HG02588 (cell line): ENCODE measurements at regions not wholly inside any gene's neighbourhood (a gene's known extent, or its start where the extent isn't known, plus 50 kb on each side); places are given as distances from the start of the nearest gene placed in this dataset.

Experiments
- ATAC-seq: cut with Tn5 transposase; IDR thresholded peaks from one replicate; pipeline ENCODE4 v1.9.1; 2021; ENCODE audit warnings: mild to moderate bottlenecking, moderate library complexity; ENCODE audit not compliant: unreplicated experiment

DNA sequence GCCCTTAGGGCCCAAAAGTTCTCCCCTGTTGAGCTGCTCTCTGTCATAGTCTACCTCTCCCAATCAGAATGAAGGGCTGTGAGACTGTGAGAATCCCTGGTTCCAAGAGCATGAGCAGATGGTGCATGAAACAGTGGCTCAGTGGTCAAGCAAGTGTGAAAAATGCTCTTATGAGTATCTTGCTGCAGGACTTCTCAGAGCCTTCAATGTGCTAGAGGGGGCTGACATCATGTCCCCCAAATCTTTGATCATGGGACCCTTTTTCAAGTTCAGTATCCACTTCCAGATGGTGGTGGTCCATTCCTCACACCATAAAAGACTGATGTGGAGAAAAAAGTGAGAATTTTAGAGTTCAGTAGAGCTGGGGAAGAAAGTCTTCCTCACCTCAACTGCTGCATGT is 265.3 kb upstream of the HABP2 start:
- no peak for ATAC-seq

DNA sequence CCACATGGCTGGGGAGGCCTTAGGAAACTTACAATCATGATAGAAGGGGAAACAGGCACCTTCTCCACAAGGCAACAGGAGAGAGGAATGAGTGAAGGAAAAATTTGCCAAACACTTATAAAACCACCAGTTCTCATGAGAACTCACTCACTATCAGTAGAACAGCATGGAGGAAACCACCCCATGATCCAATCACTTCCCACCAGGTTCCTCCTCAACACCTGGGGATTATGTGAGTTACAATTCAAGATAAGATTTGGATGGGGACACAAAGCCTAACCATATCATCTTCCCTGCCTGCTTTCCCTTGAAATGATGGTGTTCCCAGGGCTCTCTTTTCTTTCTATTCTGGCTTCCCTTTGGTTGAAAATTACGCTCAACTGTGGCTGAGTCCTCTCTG is 262.7 kb upstream of the HABP2 start:
- ATAC-seq = no peak

DNA sequence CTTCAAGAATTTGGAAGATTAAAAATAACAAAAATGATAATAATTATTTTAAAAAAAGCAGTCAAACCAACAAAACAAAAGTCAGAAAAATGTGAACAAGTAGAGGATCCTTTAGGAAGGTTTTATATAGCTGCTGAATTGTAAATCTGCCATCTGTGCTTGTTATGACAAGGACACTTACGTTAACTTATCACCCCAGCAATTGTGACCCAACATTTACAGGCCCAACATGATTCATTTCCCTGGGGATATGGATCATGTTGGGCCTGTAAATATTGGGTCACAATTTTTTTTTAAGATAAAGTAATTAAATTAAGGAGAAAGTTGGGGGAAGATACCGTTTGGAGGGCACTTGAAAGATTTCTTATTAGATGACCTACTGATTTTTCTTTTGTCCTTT is 261.4 kb upstream of the HABP2 start:
- no peak for ATAC-seq

DNA sequence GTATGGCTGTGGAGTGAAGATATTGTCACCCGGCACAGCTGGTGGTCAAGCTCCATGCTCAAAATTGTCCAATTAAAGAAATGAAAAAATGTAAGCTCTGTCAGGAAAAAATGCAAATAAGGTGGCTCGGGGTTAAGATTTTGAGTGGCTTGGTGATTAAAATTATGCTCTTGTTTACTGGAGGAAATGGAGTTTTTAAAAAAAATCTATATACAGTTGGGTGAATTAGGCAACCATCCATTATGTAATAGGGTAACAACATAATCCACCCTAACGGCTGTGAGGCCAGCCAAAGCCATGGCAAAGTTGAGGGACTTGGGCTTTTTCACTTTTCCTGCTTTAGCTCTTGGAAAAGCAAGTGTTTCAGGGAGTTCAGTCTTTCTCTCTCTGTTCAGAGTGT is 260.8 kb upstream of the HABP2 start:
- ATAC-seq = no peak

DNA sequence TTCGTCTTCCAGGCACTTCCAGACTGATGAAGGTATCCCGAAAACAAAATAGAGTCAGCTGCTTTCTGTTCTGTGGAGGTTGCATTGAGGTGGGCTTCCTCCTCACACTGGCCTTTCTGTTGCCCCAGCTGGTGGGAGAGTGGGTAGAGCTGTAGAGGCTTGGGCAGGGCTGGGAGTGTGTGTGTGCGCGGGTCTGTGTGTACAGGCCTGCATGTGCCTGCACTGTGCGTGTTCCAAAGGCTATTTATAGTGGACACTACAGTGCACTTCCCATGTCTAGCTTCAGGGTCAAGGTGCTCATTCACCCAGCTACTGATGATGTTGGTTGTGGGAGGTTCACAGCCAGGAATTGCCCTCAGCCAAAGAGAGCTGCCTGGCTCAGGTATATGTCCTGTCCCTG is 260.1 kb upstream of the HABP2 start:
- ATAC-seq = no peak

DNA sequence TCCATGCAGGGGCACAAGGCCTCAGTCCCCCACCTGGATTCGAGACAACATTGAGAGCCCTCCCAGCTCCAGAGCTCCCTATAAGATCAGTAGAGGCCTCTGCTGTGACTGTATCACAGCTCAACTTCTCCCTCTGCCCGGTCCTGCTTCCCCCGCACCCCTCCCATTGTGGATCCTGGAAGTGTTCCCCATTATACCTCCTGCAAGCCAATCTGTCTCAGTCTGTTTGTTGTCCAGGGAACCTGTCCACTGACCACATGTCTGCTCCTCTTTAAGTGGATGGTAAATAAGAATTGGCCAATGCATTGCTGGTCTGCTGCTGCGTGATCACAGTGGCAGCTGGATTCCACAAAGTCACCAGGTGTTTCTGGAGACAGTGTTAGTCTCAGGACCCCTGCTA is 259.7 kb upstream of the HABP2 start:
- no peak for ATAC-seq

DNA sequence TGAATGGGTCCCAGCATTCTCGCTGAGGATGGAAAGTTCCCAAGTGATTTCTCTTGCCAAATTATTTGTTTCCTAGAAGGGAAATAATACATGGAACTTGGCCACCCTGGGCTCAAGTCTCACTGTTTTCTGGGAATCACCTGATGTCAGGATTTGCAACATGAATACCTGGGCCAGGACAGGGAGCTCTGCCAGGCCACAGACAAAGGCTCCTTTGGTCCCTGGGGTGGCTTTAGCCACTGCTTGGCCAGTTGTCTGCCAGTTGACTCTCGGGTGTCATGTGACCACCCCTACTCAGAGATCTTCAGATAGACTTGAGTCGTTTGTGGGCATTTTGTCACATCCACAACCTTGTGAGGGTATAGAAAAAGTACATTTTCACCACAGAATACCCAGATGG is 258.0 kb upstream of the HABP2 start:
- ATAC-seq = no peak

DNA sequence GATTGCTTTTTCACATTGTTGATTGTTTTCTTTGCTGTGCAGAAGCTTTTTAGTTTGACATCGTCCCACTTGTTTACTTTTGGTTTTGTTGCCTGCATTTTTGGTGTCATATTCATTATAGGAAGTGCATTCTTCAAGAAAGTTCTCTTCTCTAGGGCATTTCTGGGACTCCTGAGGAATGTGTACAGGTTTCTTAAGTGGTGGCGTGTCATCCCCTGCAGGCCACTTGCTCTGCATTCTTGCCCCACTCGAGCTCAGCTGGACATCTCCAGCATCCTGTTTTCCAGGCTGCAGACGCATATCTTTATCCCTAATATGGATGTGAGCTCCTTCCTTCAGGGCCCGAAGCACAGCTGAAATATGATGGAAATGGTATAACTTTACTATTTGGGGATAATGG is 255.6 kb upstream of the HABP2 start:
- no peak for ATAC-seq

DNA sequence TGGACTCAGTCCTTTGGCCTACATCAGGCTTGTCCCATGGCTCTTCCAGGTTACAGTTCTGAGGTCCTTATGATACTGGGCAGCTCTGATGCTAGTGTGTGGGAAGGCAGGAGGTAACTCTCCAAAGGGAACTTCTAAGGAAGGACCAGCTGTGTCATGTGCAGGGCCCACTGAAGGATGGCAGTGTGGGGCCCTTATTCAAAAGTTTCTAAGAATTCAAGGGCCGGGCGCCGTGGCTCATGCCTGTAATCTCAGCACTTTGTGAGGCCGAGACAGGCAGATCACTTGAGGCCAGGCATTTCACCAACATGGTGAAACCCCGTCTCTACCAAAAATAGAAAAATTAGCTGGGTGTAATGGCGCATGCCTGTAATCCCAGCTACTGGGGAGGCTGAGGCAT is 254.2 kb upstream of the HABP2 start:
- ATAC-seq = no peak

DNA sequence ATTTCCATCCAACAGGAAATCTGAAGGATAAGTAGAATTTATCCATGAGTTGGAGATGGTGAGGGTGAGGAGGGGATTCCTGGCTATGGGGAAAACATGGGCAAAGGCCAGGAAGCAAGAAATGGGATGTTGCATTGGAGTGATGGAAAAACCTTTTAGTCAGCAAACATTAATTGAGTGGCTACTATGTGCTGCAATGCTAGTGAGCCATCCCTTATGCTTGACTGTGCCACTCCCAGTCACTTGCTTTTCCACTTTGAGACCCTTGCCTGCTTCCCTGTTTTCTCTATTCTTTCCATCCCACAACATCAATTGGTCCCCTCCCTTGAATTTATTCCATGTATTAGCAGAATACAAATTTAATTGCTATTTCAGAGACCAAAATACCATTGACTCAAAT is 252.7 kb upstream of the HABP2 start:
- no peak for ATAC-seq

DNA sequence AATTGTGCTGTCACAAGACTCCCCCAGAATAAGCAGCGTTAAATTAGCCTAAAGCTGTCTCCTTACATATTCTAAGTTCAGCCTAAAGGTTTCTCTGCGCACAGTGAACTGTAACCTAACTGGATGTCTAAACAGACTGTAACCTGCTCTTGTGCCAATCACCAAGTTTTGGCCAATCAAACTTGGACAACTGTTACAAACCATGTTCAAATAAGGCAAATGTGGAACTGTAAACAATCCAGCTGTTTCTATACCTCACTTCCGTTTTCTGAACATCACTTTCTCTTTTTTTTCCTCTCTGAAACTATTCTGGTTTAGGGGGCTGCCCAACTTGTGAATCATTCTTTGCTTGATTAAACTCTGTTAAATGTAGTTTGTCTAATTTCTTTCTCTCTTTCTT is 252.2 kb upstream of the HABP2 start:
- ATAC-seq = no peak

DNA sequence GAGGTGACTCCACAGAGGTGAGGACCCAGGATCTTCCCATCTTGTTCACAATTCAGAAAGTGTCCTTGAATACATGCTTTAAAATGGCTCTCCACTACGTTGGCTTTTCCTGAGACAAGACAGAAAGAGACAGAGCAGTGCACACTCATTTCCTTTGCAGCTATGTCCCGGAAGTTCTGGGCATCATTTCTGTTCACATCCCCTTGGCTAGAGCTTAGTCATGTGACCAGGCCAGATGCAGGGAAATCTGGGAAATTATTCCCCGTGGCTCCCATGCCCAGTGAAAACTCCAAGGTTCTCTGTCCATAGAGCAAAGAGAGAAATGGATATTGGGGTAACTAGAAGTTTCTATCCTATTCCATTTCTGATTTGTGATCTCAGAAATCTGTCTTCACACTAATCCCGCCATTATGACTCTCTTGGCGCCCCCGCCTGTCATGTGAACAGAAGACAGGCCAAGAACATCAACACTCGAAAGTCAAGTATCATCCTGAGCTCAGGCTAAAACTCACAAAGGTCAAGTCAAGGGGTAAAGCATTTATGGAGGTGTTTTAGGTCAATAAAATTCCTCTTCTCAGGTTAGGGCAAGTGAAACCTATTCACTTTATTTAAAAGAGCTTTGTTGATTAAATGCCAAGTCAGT is 251.4 kb upstream of the HABP2 start:
- ATAC-seq = no peak

DNA sequence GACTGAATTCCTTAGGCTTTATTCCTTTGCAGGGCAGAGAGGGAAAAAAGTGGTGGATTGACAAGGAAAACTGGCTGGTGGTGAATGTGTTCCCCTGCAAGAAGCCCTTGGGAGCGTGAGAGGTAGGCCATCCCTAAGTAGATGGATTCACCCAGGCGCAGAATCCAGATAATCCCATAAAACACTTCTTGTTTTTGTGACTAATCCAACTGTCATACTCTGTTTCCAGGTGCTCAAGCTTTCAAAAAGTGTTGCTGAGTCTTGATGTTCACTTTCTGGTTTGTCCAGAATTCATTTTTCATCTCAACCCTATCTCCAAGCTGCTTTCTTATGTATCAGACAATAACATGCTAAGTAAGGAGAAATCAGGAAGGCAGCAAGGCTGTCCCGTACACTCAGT is 250.8 kb upstream of the HABP2 start:
- ATAC-seq = no peak

DNA sequence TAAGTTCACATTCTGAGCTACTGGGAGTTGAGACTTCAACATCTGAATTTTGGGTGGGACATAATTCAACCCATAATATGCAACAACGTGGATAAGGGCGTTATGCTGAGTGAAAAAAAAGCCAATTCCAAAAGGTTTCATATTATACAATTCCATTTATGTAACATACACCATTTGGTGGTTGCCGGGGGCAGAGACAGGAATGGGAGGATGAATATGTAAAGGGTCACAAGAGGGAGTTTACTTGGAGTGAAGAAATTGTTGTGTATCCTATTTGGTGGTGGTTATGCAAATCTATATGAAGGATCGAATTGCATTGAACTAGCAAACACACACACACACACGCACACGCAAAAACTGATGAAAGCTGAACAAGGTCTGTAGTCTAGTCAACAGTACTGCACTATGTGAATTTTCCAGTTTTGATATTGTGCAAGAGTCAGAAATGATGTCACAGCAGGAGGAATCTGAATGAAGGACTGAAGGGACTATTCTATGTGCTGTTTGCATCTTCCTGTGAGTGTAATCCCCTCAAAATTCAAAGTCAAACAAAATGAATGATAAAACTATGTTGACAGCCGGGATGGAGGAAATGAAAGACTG is 249.2 kb upstream of the HABP2 start:
- no peak for ATAC-seq

DNA sequence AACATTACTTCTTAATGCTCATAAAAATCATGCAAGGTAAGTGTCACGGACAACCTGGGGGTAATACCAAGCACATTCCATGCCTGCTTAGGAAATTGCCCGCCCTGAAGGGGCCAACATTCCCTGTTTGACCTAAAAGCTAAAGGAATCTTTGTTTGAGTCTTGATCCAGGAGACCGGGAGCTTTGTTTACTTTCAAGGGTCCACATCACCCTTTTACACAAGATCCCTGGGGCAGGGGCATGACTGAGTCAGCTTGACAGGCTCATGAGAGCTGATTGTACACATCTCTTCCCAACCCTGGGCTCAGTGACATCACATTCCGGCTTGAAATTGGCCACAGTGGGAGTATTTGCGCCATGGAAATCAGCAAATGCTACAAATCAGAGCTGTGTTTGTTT is 248.1 kb upstream of the HABP2 start:
- no peak for ATAC-seq

DNA sequence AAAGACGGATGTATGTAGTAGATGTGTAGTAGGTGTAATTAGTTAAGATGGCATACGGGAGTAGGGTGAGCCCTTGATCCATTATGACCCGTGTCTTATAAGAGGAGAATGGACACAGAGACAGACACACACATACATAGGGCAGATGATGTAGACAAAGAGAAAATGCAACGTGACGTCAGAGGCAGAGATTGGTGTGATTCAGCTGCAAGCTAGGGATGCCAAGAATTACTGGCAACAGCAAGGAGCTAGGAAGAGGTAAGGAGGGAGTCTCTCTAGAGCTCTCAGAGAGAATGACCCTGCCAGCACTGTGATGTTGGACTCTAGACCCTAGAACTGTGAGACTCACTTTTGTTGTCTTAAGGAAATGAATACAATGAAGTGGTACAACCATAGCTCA is 247.0 kb upstream of the HABP2 start:
- ATAC-seq = no peak

DNA sequence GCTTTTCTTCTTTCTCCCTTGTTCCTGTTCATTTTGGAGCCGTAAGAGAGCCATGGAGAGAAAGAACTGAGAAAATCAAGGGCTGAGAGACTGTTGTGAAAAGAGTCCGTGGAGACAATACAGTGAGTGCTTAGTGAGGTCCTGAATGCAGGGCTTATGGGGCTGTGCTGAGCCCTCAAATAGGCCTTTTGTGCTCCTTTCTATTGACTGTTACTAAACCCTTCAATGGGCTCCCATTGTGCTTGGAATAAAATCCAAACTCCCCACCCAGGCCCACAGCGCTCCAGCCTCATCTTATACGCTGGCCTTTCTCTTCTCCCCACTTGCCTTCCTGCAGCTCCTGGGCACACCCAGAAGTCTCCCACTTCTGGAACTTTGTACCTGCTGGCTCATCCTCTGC is 243.1 kb upstream of the HABP2 start:
- no peak for ATAC-seq

DNA sequence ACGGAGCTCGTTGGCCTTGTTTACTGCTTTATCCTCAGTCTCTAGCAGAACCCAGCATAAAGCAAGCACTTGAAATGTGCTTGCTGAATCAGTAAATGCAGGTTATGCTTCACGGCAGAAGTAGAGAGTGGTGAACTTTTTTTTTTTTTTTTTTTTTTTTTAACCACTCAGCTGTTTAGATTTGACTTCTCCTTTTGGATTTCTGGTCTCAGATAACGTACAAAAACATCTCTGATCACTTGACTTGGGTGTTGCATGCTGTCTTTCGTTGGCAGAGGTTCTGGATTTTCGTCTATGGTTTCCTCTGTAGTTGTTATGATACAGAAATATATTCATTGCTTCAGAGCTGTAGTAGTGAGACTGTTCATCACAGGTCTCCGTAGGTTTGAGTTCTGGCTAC is 242.5 kb upstream of the HABP2 start:
- no peak for ATAC-seq

DNA sequence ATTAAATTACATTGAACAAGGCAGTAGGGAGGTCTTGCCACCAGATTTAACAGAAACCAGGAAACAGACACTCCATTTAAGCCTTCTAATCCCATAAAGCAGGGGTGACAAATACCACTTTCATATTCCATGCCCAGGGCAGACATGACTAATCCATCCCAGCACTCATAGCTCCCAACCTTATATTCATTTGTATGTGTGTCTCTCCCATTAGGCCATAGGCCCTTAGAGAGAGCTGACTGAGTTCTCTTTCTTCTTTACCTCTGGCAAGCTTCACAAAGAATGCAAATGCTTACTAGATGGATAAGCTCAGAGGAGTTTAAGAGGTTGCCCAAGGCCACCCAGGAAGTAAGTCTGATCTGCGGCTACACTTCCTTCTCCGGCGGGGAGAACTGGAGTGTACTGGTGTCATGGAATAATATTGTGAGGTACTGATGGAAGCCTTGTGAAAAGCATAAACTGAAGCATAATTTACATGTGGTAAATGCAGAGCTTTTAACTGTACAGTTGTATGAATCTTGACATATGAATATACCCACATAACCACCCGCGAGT is 239.7 kb upstream of the HABP2 start:
- no peak for ATAC-seq

DNA sequence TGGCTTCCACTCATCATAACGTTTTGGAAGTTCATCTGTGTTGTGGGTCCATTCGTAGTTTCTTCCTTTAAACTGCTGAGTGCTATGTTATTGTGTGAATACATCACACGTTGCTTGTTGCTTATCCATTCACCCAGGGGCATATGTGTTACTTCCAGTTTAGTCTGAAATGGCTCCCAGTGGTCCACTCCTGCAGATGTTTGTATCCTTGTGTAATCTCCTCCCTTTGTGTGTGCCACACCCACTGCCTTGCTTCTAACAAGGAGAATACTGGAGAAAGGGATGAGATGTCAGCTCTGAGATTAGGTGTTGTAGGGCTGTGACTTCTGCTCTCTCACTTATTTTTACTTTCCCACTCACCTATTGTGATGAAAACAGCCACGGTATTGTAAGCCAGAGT is 239.1 kb upstream of the HABP2 start:
- no peak for ATAC-seq

DNA sequence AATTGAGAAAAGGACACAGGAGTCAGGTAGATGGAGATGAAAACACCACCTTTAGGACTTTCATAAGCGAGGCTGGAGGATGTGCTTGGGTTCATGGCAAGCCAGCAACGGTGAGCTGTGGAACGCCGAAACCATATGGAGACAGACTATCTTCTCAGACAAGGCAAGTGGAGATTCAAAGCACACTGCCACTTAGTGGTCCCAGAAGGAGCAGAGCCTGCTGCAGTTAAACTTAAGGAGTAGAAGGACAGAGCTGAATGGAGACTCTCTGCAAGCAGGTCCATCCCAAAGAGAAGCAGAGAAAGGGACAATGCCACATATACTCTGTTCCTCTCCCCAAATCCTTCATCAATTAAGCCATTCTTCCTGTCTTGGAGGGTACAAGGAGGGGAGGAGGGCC is 236.3 kb upstream of the HABP2 start:
- no peak for ATAC-seq

DNA sequence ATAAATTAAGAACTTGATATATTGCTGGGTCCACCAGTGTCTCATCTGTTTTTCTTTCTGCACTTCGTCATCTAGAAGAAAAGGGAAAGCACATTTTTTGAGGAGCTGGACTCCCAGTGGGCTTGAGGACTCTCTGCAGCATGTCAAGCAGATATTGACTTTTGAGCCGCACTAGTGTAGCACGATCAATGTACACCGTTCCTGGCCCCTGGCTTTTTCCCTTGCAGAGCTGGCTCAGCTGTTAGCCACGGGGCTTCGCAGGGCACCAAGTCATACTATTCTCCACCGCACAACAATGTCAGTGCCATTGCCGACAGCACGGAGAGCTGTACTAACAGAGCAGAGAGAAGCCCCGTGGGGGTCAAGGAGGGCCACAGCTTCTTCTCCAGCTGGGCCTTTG is 235.4 kb upstream of the HABP2 start:
- no peak for ATAC-seq

DNA sequence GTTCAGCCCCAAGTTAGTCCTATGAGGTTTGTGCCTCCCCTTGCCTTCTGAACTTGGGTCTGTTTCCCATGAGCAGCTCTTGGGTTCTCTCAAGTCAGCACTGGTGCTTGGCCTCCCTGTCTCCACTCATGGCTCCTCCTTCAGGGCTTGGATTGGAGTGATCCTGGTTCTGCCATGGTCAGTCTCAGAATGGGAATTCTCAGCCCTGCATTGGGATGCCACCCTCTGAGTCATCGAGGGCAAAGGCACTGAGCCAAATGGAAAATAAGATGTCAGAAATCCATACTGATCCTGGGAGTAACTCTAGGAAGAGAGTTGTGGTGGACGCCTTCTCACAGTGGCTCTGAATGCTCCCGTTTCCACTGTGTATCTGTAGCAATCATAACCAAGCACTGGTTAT is 233.4 kb upstream of the HABP2 start:
- ATAC-seq = no peak
